K562 (cell line): ENCODE measurements at regions not wholly inside any gene's neighbourhood (a gene's known extent, or its start where the extent isn't known, plus 50 kb on each side); places are given as distances from the start of the nearest gene placed in this dataset.
A peak's percentile ranks its signal among the peaks of the same experiment; 100 is the strongest.

Experiments
- BCL6 ChIP-seq: fragments of 250-450 bp; sonication (Bioruptor Pico); IDR thresholded peaks from 2 replicates; pipeline ENCODE4 v1.4.0; 2020
- BRF1 ChIP-seq: IDR thresholded peaks from 3 replicates; pipeline ENCODE4 v1.6.1; 2011; ENCODE audit warnings: borderline replicate concordance, mild to moderate bottlenecking; ENCODE audit not compliant: insufficient read length; ENCODE audit errors: extremely low read depth
- CBX3 ChIP-seq, 2 experiments: IDR thresholded peaks; 1 replicate in 1 of 2; 2 replicates in 1 of 2; pipeline ENCODE4 v1.6.1; 2012; ENCODE audit warnings: inconsistent platforms in 2 of 2, low read length in 2 of 2, borderline replicate concordance in 1 of 2, control low read depth in 1 of 2
- CXXC5 ChIP-seq: fragments of 250-450 bp; sonication (Bioruptor Pico); IDR thresholded peaks from 2 replicates; pipeline ENCODE4 v1.8.0; 2022; ENCODE audit warnings: inconsistent platforms, mild to moderate bottlenecking, moderate library complexity
- HNRNPH1 ChIP-seq: fragments of 200-400 bp; formaldehyde crosslinking; optimal IDR thresholded peaks from 2 replicates; pipeline ENCODE3; 2017; ENCODE audit warnings: low read depth, mild to moderate bottlenecking, low read length, moderate library complexity
- MCM5 ChIP-seq: fragments of 450-650 bp; IDR thresholded peaks from 2 replicates; pipeline ENCODE4 v1.6.1; 2016; ENCODE audit warnings: low read depth
- NCOA1 ChIP-seq: fragments of 450-650 bp; IDR thresholded peaks from 2 replicates; pipeline ENCODE4 v1.6.1; 2016; ENCODE audit warnings: low read depth
- RFX5 ChIP-seq: IDR thresholded peaks from 2 replicates; pipeline ENCODE4 v1.6.1; 2011; ENCODE audit warnings: low read depth, mild to moderate bottlenecking, improper control_type of control experiment, low read length
- SIN3A ChIP-seq, 2 experiments: fragments of 150-350 bp in 1 of 2; IDR thresholded peaks; 2 replicates each; pipeline ENCODE4 v1.6.1; 2011 to 2016; ENCODE audit warnings: borderline replicate concordance in 2 of 2, low read depth in 2 of 2, low read length in 2 of 2, mild to moderate bottlenecking in 2 of 2, moderate library complexity in 2 of 2; ENCODE audit not compliant: control insufficient read depth in 1 of 2
- THAP12 ChIP-seq: fragments of 250-450 bp; sonication (Bioruptor Pico); IDR thresholded peaks from 2 replicates; pipeline ENCODE4 v1.9.0; 2021; ENCODE audit warnings: mild to moderate bottlenecking, inconsistent platforms
- XRCC3 ChIP-seq: fragments of 450-650 bp; IDR thresholded peaks from 2 replicates; pipeline ENCODE4 v1.6.1; 2017; ENCODE audit warnings: mild to moderate bottlenecking, moderate library complexity
- ZFP36 ChIP-seq: fragments of 150-350 bp; IDR thresholded peaks from 2 replicates; pipeline ENCODE4 v1.6.1; 2018; ENCODE audit warnings: low read length, low read depth; ENCODE audit not compliant: partially characterized antibody
- ZFX ChIP-seq: sonication (generic); formaldehyde crosslinking; IDR thresholded peaks from 2 replicates; pipeline ENCODE4 v1.8.0; 2022; ENCODE audit warnings: mild to moderate bottlenecking, missing genetic modification reagents, moderate library complexity
- ZNF140 ChIP-seq: fragments of 250-450 bp; sonication (Bioruptor Pico); IDR thresholded peaks from 2 replicates; pipeline ENCODE4 v1.8.0; 2021; ENCODE audit warnings: moderate library complexity, mild to moderate bottlenecking, inconsistent platforms
- ZNF507 ChIP-seq: conservative IDR thresholded peaks from 2 replicates; pipeline ENCODE4 v1.6.1; 2017; ENCODE audit warnings: missing genetic modification characterization, missing compliant biosample characterization
- ZNF740 ChIP-seq, 3 experiments: fragments of 200-800 bp in 1 of 3; sonication (Bioruptor generic) in 1 of 3; sonication (generic) in 1 of 3; formaldehyde crosslinking in 1 of 3; IDR thresholded peaks; 2 replicates each; pipeline versions ENCODE4 v1.6.1 to v1.8.0; 2016 to 2022; ENCODE audit warnings: mild to moderate bottlenecking in 2 of 3, missing compliant biosample characterization in 2 of 3, missing genetic modification characterization in 2 of 3, missing genetic modification reagents in 1 of 3
- TF ChIP-seq, protein P1 (sequence below), 2 experiments: fragments of 250-450 bp in 1 of 2; fragments of 450-650 bp in 1 of 2; sonication (Bioruptor Pico) in 1 of 2; IDR thresholded peaks; 2 replicates each; pipeline versions ENCODE4 v1.6.1 to v1.8.0; 2016 to 2021; ENCODE audit warnings: mild to moderate bottlenecking in 2 of 2, moderate library complexity in 2 of 2, missing compliant biosample characterization in 1 of 2, missing genetic modification characterization in 1 of 2

DNA sequence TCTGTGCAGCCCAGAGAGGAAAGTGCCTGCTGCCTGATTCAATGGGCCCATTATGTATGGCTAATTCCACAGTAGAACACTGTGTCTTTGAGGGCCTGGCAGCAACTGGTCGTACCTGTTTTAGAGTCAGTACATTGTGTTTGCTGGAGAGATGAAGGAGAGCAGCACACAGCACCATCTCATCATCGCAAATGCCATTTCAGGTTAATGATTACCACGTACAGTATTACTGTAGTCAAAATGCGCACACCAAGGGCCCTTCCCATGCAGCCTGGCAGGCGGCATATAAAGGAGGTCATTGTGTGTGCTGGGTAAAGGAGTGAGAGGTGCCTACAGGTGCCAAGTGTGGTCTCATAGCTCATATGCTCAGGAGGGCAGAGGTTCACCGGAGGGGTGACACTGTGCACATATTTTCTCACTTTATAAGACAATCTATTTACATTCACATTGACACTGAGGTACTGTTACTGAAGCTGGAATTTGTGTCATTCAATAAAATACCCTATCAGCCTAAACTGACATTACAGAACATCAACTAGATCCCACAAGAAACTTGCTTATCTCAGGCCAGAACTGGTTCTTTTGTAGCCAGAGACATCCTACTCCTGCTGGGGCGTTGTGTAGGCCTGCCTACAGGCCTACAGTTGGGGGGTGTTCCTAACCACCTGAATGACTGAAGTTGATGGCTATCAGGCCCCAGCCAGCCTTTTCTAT is 90.4 kb downstream of the APIP start (continued):
- TF ChIP-seq THAP12 (CRISPR knock-in tag) (no peak), RFX5 (no peak), BRF1 (no peak), MCM5 (no peak), ZFP36 (no peak), ZNF140 (no peak), HNRNPH1 (no peak), CBX3 (IDR thresholded peaks at IDR 0.05; ENCODE audit: borderline replicate concordance in 1 of 2, low read length in 2 of 2) (0 out of 3 replicates have a peak, but pooled peaks of 1 of the 2 experiments have one; percentile 25), CXXC5 (CRISPR knock-in tag) (peak; percentile 26; the same call in 1 of the 2 replicates), XRCC3 (no peak), ZNF740 (CRISPR knock-in tag; IDR thresholded peaks at IDR 0.05) (peak; percentile 75; the same call in 1 of the 2 replicates), ZNF740 (tag; IDR thresholded peaks at IDR 0.05) (no peak), BCL6 (no peak), ZNF507 (tag) (no peak), ZFX (CRISPR knock-in tag) (0 out of 2 replicates have a peak, but pooled peaks have one; percentile 23), NCOA1 (no peak), SIN3A (IDR thresholded peaks at IDR 0.05; ENCODE audit: borderline replicate concordance in 2 of 2, control insufficient read depth in 1 of 2, low read depth in 2 of 2, low read length in 2 of 2) (no peak)
- TF ChIP-seq, protein P1, sequence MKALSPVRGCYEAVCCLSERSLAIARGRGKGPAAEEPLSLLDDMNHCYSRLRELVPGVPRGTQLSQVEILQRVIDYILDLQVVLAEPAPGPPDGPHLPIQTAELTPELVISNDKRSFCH (CRISPR knock-in tag; IDR thresholded peaks at IDR 0.05): no peak
- TF ChIP-seq, protein P1 (tag; IDR thresholded peaks at IDR 0.05): 0 out of 2 replicates have a peak, but pooled peaks have one; percentile 56
